HG02970 (cell line): ENCODE measurements at regions not wholly inside any gene's neighbourhood (a gene's known extent, or its start where the extent isn't known, plus 50 kb on each side); places are given as distances from the start of the nearest gene placed in this dataset.

Source experiments
- ATAC-seq: cut with Tn5 transposase; IDR thresholded peaks from one replicate; pipeline ENCODE4 v1.9.1; 2021; ENCODE audit warnings: mild to moderate bottlenecking, moderate library complexity, moderate number of reproducible peaks; ENCODE audit not compliant: unreplicated experiment, low FRiP score

- no peak for ATAC-seq
Measured at GRCh38 chr21:28442085-28442484, 550.6 kb downstream of the LTN1 start.

GRCh38 chr21:28439788-28440187, 552.9 kb downstream of the LTN1 start:
- ATAC-seq = no peak

GRCh38 chr21:28439251-28439650, 553.4 kb downstream of the LTN1 start:
- no peak for ATAC-seq

- ATAC-seq = no peak
Measured at GRCh38 chr21:28437061-28437460, 555.6 kb downstream of the LTN1 start.

GRCh38 chr21:28436286-28436932, 556.3 kb downstream of the LTN1 start:
- no peak for ATAC-seq

GRCh38 chr21:28431527-28432200, 561.0 kb downstream of the LTN1 start:
- ATAC-seq = no peak

GRCh38 chr21:28431022-28431421, 561.7 kb downstream of the LTN1 start:
- ATAC-seq = no peak

- no peak for ATAC-seq
Measured at GRCh38 chr21:28429161-28429560, 563.5 kb downstream of the LTN1 start.

- ATAC-seq = no peak
Measured at GRCh38 chr21:28427394-28428022, 565.2 kb downstream of the LTN1 start.

- no peak for ATAC-seq
Measured at GRCh38 chr21:28426545-28426944, 566.1 kb downstream of the LTN1 start.

- ATAC-seq = no peak
Measured at GRCh38 chr21:28423521-28424190, 569.0 kb downstream of the LTN1 start.

GRCh38 chr21:28421716-28422524, 570.8 kb downstream of the LTN1 start:
- no peak for ATAC-seq

GRCh38 chr21:28419811-28420210, 572.9 kb downstream of the LTN1 start:
- no peak for ATAC-seq

GRCh38 chr21:28418726-28419514, 573.8 kb downstream of the LTN1 start:
- no peak for ATAC-seq

- no peak for ATAC-seq
Measured at GRCh38 chr21:28410256-28410655, 582.4 kb downstream of the LTN1 start.

GRCh38 chr21:28402616-28402989, 590.1 kb downstream of the LTN1 start:
- ATAC-seq = no peak

GRCh38 chr21:28397040-28397439, 595.6 kb downstream of the LTN1 start:
- no peak for ATAC-seq

- ATAC-seq = no peak
Measured at GRCh38 chr21:28396421-28396820, 596.3 kb downstream of the LTN1 start.

GRCh38 chr21:28393279-28393678, 599.4 kb downstream of the LTN1 start:
- ATAC-seq = no peak
